Stomach (tissue), 4 donors: ENCODE measurements at regions not wholly inside any gene's neighbourhood (a gene's known extent, or its start where the extent isn't known, plus 50 kb on each side); places are given as distances from the start of the nearest gene placed in this dataset.

Experiments used
- EP300 ChIP-seq: sonication (generic); formaldehyde crosslinking; IDR thresholded peaks from one replicate; pipeline ENCODE4 v1.6.1; 2017; ENCODE audit warnings: antibody characterized with exemption
- POLR2A ChIP-seq, 4 donors: fragments of 450-650 bp; IDR thresholded peaks; one replicate each; pipeline ENCODE4 v1.6.1; 2016; ENCODE audit warnings: antibody characterized with exemption in 4 of 4, control low read depth in 2 of 4, mild to moderate bottlenecking in 1 of 4, moderate library complexity in 1 of 4
- POLR2AphosphoS5 ChIP-seq, 3 donors: sonication (generic); formaldehyde crosslinking; IDR thresholded peaks; one replicate each; pipeline ENCODE4 v1.6.1; 2016; ENCODE audit warnings: antibody characterized with exemption in 3 of 3
- TF ChIP-seq, protein P1 (sequence below), 7 experiments: fragments of 450-650 bp in 4 of 7; fragments of 200-600 bp in 3 of 7; sonication (generic) in 3 of 7; IDR thresholded peaks; one replicate each; pipeline ENCODE4 v1.5.1; 2016 to 2019; ENCODE audit warnings: antibody characterized with exemption in 7 of 7, control low read depth in 2 of 7, mild to moderate bottlenecking in 1 of 7

DNA sequence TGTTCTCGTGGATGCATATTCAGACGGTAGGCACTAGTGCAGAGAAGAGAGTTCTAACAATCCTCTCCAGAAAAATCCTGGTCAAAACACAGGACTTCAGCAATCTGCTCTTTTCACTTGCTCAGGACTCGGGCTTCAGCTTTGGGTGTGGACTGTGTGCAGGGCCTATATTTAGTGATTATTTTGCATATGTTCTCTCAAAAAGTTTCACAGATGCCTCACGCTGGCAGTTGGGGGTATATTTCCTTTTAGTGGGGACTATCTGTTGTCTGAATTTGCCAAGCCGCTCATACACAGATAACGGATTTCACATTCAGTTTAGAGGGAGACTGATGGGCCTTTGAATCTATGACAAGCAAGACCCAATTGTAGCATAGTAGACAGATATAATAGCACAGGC, 54.4 kb upstream of the LRRN1 start:
- TF ChIP-seq, protein P1, sequence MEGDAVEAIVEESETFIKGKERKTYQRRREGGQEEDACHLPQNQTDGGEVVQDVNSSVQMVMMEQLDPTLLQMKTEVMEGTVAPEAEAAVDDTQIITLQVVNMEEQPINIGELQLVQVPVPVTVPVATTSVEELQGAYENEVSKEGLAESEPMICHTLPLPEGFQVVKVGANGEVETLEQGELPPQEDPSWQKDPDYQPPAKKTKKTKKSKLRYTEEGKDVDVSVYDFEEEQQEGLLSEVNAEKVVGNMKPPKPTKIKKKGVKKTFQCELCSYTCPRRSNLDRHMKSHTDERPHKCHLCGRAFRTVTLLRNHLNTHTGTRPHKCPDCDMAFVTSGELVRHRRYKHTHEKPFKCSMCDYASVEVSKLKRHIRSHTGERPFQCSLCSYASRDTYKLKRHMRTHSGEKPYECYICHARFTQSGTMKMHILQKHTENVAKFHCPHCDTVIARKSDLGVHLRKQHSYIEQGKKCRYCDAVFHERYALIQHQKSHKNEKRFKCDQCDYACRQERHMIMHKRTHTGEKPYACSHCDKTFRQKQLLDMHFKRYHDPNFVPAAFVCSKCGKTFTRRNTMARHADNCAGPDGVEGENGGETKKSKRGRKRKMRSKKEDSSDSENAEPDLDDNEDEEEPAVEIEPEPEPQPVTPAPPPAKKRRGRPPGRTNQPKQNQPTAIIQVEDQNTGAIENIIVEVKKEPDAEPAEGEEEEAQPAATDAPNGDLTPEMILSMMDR (IDR thresholded peaks at IDR 0.05): no peak
- TF ChIP-seq POLR2A (IDR thresholded peaks at IDR 0.05): no peak
- TF ChIP-seq POLR2AphosphoS5 (IDR thresholded peaks at IDR 0.05): no peak
- TF ChIP-seq EP300: no peak
